ENCODE measurements at regions not wholly inside any gene's neighbourhood (a gene's known extent, or its start where the extent isn't known, plus 50 kb on each side); places are given as distances from the start of the nearest gene placed in this dataset.

DNA sequence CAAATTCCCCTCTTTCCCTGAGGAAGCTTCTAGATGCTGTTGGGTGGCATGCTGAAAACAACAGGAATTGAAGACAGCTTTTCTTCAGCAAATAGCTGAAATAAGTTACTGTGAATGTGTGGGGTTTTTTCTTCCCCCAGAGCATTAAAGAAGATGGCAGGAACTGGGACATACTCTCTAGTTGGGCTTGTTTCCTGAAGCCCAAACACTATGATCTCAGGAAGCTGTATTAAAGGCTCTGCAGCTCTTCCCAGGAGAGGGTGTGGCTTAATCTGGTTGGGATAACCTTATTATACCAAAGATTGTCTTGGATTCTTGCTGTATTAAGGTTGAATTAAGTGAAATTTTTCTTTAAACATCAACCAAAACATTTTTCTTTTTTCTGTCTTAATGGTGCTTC, 64.9 kb upstream of the LMO4 start:
- H3K36me3 Mint-ChIP-seq (ENCODE audit: insufficient read depth, unreplicated experiment), result no peaks in the 10 kb centered on the region
- no peak overlapping the region for H3K4me3 Mint-ChIP-seq (ENCODE audit: unreplicated experiment)
- no peaks in the 10 kb centered on the region for H3K4me1 Mint-ChIP-seq (ENCODE audit: low read depth, unreplicated experiment)
- Histone ChIP-seq H3K9me3 (no peaks in the 10 kb centered on the region), H3K27me3 (replicated peaks; ENCODE audit: control insufficient read depth, insufficient read depth, low read length) (no peaks in the 10 kb centered on the region), H3K4me3 (ENCODE audit: low read depth, low read length) (no peak overlapping the region), H3K4me1 (no peaks in the 10 kb centered on the region), H3K36me3 (ENCODE audit: control insufficient read depth, insufficient read depth, low read length) (no peaks in the 10 kb centered on the region)
- H3K27ac Mint-ChIP-seq (ENCODE audit: unreplicated experiment), result no peak overlapping the region
- no peak for DNase-seq
- BruUV-seq (replicated peaks), result no TSS peak
- no peaks in the 10 kb centered on the region for H3K9me3 Mint-ChIP-seq (ENCODE audit: unreplicated experiment)
- intact Hi-C loops (cut with micrococcal nuclease; ENCODE audit: unreplicated experiment), result no loop called here
- ChIA-PET CTCF (no interaction called here), POLR2A (no interaction called here)
- peaks cover 6% of the 10 kb centered on the region for H3K27me3 Mint-ChIP-seq (ENCODE audit: insufficient read depth, unreplicated experiment)
- TF ChIP-seq, protein P1, sequence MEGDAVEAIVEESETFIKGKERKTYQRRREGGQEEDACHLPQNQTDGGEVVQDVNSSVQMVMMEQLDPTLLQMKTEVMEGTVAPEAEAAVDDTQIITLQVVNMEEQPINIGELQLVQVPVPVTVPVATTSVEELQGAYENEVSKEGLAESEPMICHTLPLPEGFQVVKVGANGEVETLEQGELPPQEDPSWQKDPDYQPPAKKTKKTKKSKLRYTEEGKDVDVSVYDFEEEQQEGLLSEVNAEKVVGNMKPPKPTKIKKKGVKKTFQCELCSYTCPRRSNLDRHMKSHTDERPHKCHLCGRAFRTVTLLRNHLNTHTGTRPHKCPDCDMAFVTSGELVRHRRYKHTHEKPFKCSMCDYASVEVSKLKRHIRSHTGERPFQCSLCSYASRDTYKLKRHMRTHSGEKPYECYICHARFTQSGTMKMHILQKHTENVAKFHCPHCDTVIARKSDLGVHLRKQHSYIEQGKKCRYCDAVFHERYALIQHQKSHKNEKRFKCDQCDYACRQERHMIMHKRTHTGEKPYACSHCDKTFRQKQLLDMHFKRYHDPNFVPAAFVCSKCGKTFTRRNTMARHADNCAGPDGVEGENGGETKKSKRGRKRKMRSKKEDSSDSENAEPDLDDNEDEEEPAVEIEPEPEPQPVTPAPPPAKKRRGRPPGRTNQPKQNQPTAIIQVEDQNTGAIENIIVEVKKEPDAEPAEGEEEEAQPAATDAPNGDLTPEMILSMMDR (IDR thresholded peaks at IDR 0.05; ENCODE audit: insufficient read depth in 1 of 2, low read depth in 1 of 2, low read length in 1 of 2, severe bottlenecking in 1 of 2, unreplicated experiment in 1 of 2), result no peak

GRCh38 chr1:87264976-87265375, 63.7 kb upstream of the LMO4 start:
- H3K36me3 Mint-ChIP-seq (ENCODE audit: insufficient read depth, unreplicated experiment), result no peaks in the 10 kb centered on the region
- Histone ChIP-seq H3K36me3 (ENCODE audit: control insufficient read depth, insufficient read depth, low read length) (no peaks in the 10 kb centered on the region), H3K4me1 (no peaks in the 10 kb centered on the region), H3K4me3 (ENCODE audit: low read depth, low read length) (no peak overlapping the region), H3K27me3 (replicated peaks; ENCODE audit: control insufficient read depth, insufficient read depth, low read length) (no peaks in the 10 kb centered on the region), H3K9me3 (no peaks in the 10 kb centered on the region)
- BruUV-seq (replicated peaks), result no TSS peak
- CTCF ChIA-PET, result no interaction called here
- H3K4me1 Mint-ChIP-seq (ENCODE audit: low read depth, unreplicated experiment), result no peaks in the 10 kb centered on the region
- H3K27ac Mint-ChIP-seq (ENCODE audit: unreplicated experiment), result no peak overlapping the region
- TF ChIP-seq, protein P1 (IDR thresholded peaks at IDR 0.05; ENCODE audit: insufficient read depth in 1 of 2, low read depth in 1 of 2, low read length in 1 of 2, severe bottlenecking in 1 of 2, unreplicated experiment in 1 of 2), result no peak
- no peak for DNase-seq
- no peaks in the 10 kb centered on the region for H3K9me3 Mint-ChIP-seq (ENCODE audit: unreplicated experiment)
- intact Hi-C loops (cut with micrococcal nuclease; ENCODE audit: unreplicated experiment), result no loop called here
- peaks cover 6% of the 10 kb centered on the region for H3K27me3 Mint-ChIP-seq (ENCODE audit: insufficient read depth, unreplicated experiment)
- no peak overlapping the region for H3K4me3 Mint-ChIP-seq (ENCODE audit: unreplicated experiment)
- POLR2A ChIA-PET, result no interaction called here

DNA sequence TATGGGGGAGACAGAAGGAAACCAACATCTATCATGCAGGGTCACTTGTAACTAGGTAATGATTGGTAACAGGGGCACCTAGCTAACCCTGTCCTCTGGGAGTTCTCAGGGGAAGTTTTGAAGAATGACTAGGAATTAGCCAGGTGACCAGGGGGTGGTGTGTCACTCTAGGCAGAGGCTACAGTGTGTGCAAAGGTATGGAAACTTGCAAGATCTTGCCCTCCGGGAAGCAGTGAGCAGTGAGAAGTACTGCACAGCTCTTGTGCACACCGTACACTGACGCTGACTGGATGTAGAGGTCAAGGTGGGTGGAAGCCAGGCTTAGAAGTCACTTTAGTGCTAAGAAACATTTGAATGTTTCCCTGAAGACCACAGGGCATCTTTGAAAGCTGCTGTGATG, 62.9 kb upstream of the LMO4 start:
- Mint-ChIP-seq H3K4me1 (ENCODE audit: low read depth, unreplicated experiment) (no peaks in the 10 kb centered on the region), H3K4me3 (ENCODE audit: unreplicated experiment) (no peak overlapping the region), H3K27ac (ENCODE audit: unreplicated experiment) (no peak overlapping the region), H3K9me3 (ENCODE audit: unreplicated experiment) (no peaks in the 10 kb centered on the region), H3K27me3 (ENCODE audit: insufficient read depth, unreplicated experiment) (peaks cover 6% of the 10 kb centered on the region), H3K36me3 (ENCODE audit: insufficient read depth, unreplicated experiment) (no peaks in the 10 kb centered on the region)
- BruUV-seq (replicated peaks), result no TSS peak
- intact Hi-C loops (cut with micrococcal nuclease; ENCODE audit: unreplicated experiment), result no loop called here
- no peak for DNase-seq
- Histone ChIP-seq H3K4me3 (ENCODE audit: low read depth, low read length) (no peak overlapping the region), H3K27me3 (replicated peaks; ENCODE audit: control insufficient read depth, insufficient read depth, low read length) (no peaks in the 10 kb centered on the region), H3K36me3 (ENCODE audit: control insufficient read depth, insufficient read depth, low read length) (no peaks in the 10 kb centered on the region), H3K9me3 (no peaks in the 10 kb centered on the region), H3K4me1 (no peaks in the 10 kb centered on the region)
- ChIA-PET POLR2A (no interaction called here), CTCF (no interaction called here)
- TF ChIP-seq, protein P1 (IDR thresholded peaks at IDR 0.05; ENCODE audit: insufficient read depth in 1 of 2, low read depth in 1 of 2, low read length in 1 of 2, severe bottlenecking in 1 of 2, unreplicated experiment in 1 of 2), result no peak

Data from Caco-2 (cell line).